GM23338 (cell line): ENCODE measurements at regions not wholly inside any gene's neighbourhood (a gene's known extent, or its start where the extent isn't known, plus 50 kb on each side); places are given as distances from the start of the nearest gene placed in this dataset.

ENCODE experiments used
- ATAC-seq: fragments of 200-7000 bp; cut with Tn5 transposase; 3 replicates; pipeline ENCODE4 v1.9.1; 2020
- DNase-seq: peaks from one replicate; pipeline ENCODE4 v3.0.0-alpha.2; 2015; ENCODE audit warnings: low spot score
- H2AFZ ChIP-seq: fragments of 200-600 bp; sonication (generic); 2 replicates; pipeline ENCODE4 v1.8.0; 2016; ENCODE audit warnings: antibody characterized with exemption, mild to moderate bottlenecking, moderate library complexity
- H3F3A ChIP-seq: fragments of 200-600 bp; sonication (generic); replicated peaks from 2 replicates; pipeline ENCODE4 v1.8.0; 2017; ENCODE audit warnings: antibody characterized with exemption, mixed run types, low read depth
- H3K27ac ChIP-seq: fragments of 200-600 bp; sonication (generic); 2 replicates; pipeline ENCODE4 v1.6.1; 2016; ENCODE audit warnings: low read depth
- H3K27me3 ChIP-seq: fragments of 200-600 bp; sonication (generic); 2 replicates; pipeline ENCODE4 v1.8.0; 2016; ENCODE audit warnings: mild to moderate bottlenecking, mixed run types, moderate library complexity; ENCODE audit not compliant: insufficient read depth
- H3K36me3 ChIP-seq: fragments of 200-600 bp; sonication (generic); 2 replicates; pipeline ENCODE4 v1.8.0; 2016; ENCODE audit warnings: mild to moderate bottlenecking; ENCODE audit not compliant: insufficient read depth
- H3K4me1 ChIP-seq: fragments of 200-600 bp; sonication (generic); 2 replicates; pipeline ENCODE4 v1.8.0; 2016; ENCODE audit warnings: mild to moderate bottlenecking, moderate library complexity; ENCODE audit not compliant: insufficient read depth
- H3K4me2 ChIP-seq: fragments of 200-600 bp; sonication (generic); 2 replicates; pipeline ENCODE4 v1.7.1; 2017; ENCODE audit warnings: mixed run types
- H3K4me3 ChIP-seq: fragments of 200-600 bp; sonication (generic); 2 replicates; pipeline ENCODE4 v1.6.1; 2016; ENCODE audit warnings: mixed run types
- H3K79me2 ChIP-seq: fragments of 200-600 bp; sonication (generic); replicated peaks from 2 replicates; pipeline ENCODE4 v1.8.0; 2017; ENCODE audit warnings: mild to moderate bottlenecking; ENCODE audit not compliant: insufficient read depth
- H3K9me2 ChIP-seq: fragments of 200-600 bp; sonication (generic); 2 replicates; pipeline ENCODE4 v1.8.0; 2017; ENCODE audit not compliant: insufficient read depth
- H4K20me1 ChIP-seq: fragments of 200-600 bp; sonication (generic); replicated peaks from 2 replicates; pipeline ENCODE4 v1.8.0; 2017; ENCODE audit warnings: mild to moderate bottlenecking; ENCODE audit not compliant: insufficient read depth
- H3K27ac Mint-ChIP-seq: 2 replicates; pipeline ENCODE4 v1.8.0; 2020; ENCODE audit warnings: inconsistent platforms, mild to moderate bottlenecking, moderate library complexity, mixed read lengths
- H3K27me3 Mint-ChIP-seq: 3 replicates; pipeline ENCODE4 v1.8.0; 2022; ENCODE audit warnings: low read depth, mild to moderate bottlenecking, moderate library complexity, mixed read lengths, inconsistent platforms; ENCODE audit not compliant: insufficient read depth, poor library complexity
- H3K36me3 Mint-ChIP-seq: 3 replicates; pipeline ENCODE4 v1.8.0; 2021; ENCODE audit warnings: low read depth, mild to moderate bottlenecking, inconsistent platforms, moderate library complexity, mixed read lengths
- H3K4me1 Mint-ChIP-seq: 3 replicates; pipeline ENCODE4 v1.8.0; 2020; ENCODE audit warnings: mild to moderate bottlenecking, inconsistent platforms, mixed read lengths
- H3K4me3 Mint-ChIP-seq: 3 replicates; pipeline ENCODE4 v1.8.0; 2021; ENCODE audit warnings: moderate library complexity, mild to moderate bottlenecking, inconsistent platforms, mixed read lengths
- H3K9me3 Mint-ChIP-seq: 3 replicates; pipeline ENCODE4 v1.8.0; 2020; ENCODE audit warnings: moderate library complexity, mild to moderate bottlenecking, inconsistent platforms, mixed read lengths
- CTCF ChIP-seq, 2 experiments: fragments of 200-600 bp in 1 of 2; sonication (generic) in 1 of 2; conservative IDR thresholded peaks; 2 replicates each; pipeline versions ENCODE4 v1.5.1 to v1.6.1; 2016 to 2017; ENCODE audit warnings: antibody characterized with exemption in 2 of 2, low read depth in 2 of 2, mild to moderate bottlenecking in 2 of 2, moderate library complexity in 1 of 2
- NANOG ChIP-seq: IDR thresholded peaks from 2 replicates; pipeline ENCODE4 v1.6.1; 2016; ENCODE audit warnings: antibody characterized with exemption, borderline replicate concordance
- REST ChIP-seq: IDR thresholded peaks from one replicate; pipeline ENCODE4 v1.6.1; 2018; ENCODE audit warnings: antibody characterized with exemption; ENCODE audit not compliant: unreplicated experiment
- ZNF462 ChIP-seq: fragments of 250-450 bp; sonication (Bioruptor Pico); IDR thresholded peaks from 2 replicates; pipeline ENCODE4 v1.5.0; 2020; ENCODE audit warnings: mild to moderate bottlenecking, moderate library complexity

- Mint-ChIP-seq H3K9me3 (no peaks in the 10 kb centered on the region), H3K27me3 (no peaks in the 10 kb centered on the region), H3K36me3 (no peaks in the 10 kb centered on the region), H3K4me3 (no peak overlapping the region), H3K4me1 (peaks cover 2% of the 10 kb centered on the region; the same call in 1 of the 3 replicates), H3K27ac (no peak overlapping the region)
- no peak overlapping the region for H3K4me2 ChIP-seq
- H3K79me2 ChIP-seq = no peaks in the 10 kb centered on the region
- H3F3A ChIP-seq = no peaks in the 10 kb centered on the region
- peaks cover 7% of the 10 kb centered on the region; the same call in 1 of the 2 replicates for H3K4me1 ChIP-seq
- peak; percentile 33; the same call in 2 of the 3 replicates for ATAC-seq
- TF ChIP-seq CTCF (conservative IDR thresholded peaks at IDR 0.05; ENCODE audit: low read depth in 2 of 2) (peak; percentile 57 to 67), REST (no peak), NANOG (no peak)
- no peaks in the 10 kb centered on the region for H3K9me2 ChIP-seq
- H3K36me3 ChIP-seq = no peaks in the 10 kb centered on the region
- DNase-seq = peak; percentile 23
- no peak overlapping the region for H3K4me3 ChIP-seq
- no peaks in the 10 kb centered on the region for H3K27me3 ChIP-seq
- H3K27ac ChIP-seq = no peak overlapping the region
- no peaks in the 10 kb centered on the region for H4K20me1 ChIP-seq
- 0 out of 2 replicates have a peak overlapping the region, but pooled peaks have one; percentile 25 for H2AFZ ChIP-seq
Observed at GRCh38 chr1:105027838-105028471, 1278.3 kb downstream of the AMY1C start.

GRCh38 chr1:105072446-105072845 lies 1322.7 kb downstream of the AMY1C start:
- no peaks in the 10 kb centered on the region for H4K20me1 ChIP-seq
- DNase-seq (no peak), ATAC-seq (no peak)
- no peaks in the 10 kb centered on the region for H3F3A ChIP-seq
- Mint-ChIP-seq H3K36me3 (no peaks in the 10 kb centered on the region), H3K27ac (no peak overlapping the region), H3K4me3 (no peak overlapping the region), H3K27me3 (no peaks in the 10 kb centered on the region), H3K9me3 (peaks cover 3% of the 10 kb centered on the region; the same call in 1 of the 3 replicates), H3K4me1 (no peaks in the 10 kb centered on the region; the same call in 2 of the 3 replicates)
- H3K36me3 ChIP-seq = no peaks in the 10 kb centered on the region
- H2AFZ ChIP-seq = no peak overlapping the region
- H3K4me2 ChIP-seq = no peak overlapping the region
- H3K27me3 ChIP-seq = no peaks in the 10 kb centered on the region
- H3K4me1 ChIP-seq = no peaks in the 10 kb centered on the region
- no peaks in the 10 kb centered on the region for H3K9me2 ChIP-seq
- no peak overlapping the region for H3K4me3 ChIP-seq
- H3K79me2 ChIP-seq = no peaks in the 10 kb centered on the region
- no peak overlapping the region for H3K27ac ChIP-seq
- TF ChIP-seq NANOG (no peak), ZNF462 (CRISPR knock-in tag) (no peak), REST (no peak)
